MM.1S (cell line): ENCODE measurements at regions not wholly inside any gene's neighbourhood (a gene's known extent, or its start where the extent isn't known, plus 50 kb on each side); places are given as distances from the start of the nearest gene placed in this dataset.
"Not testable (repeated sequence)": the region's sequence is repeated elsewhere in the genome, so short reads cannot be mapped to it uniquely, and the experiment has no call there.

Experiments used
- DNase-seq: peaks from one replicate; pipeline ENCODE4 v3.0.0-alpha.2; 2015
- H2AFZ ChIP-seq: fragments of 300-600 bp; sonication (generic); 2 replicates; pipeline ENCODE4 v1.6.0; 2016; ENCODE audit warnings: antibody characterized with exemption, low read length
- H3F3A ChIP-seq: fragments of 300-600 bp; sonication (generic); 2 replicates; pipeline ENCODE4 v1.6.1; 2016; ENCODE audit warnings: mild to moderate bottlenecking, antibody characterized with exemption, low read length, moderate library complexity, mixed read lengths; ENCODE audit not compliant: insufficient read depth
- H3K27ac ChIP-seq: fragments of 300-600 bp; sonication (generic); 2 replicates; pipeline ENCODE4 v1.5.1; 2016; ENCODE audit warnings: mild to moderate bottlenecking, low read length
- H3K27me3 ChIP-seq: fragments of 300-600 bp; sonication (generic); replicated peaks from 2 replicates; pipeline ENCODE4 v1.6.0; 2016; ENCODE audit warnings: low read length; ENCODE audit not compliant: insufficient read depth
- H3K36me3 ChIP-seq: fragments of 300-600 bp; sonication (generic); replicated peaks from 2 replicates; pipeline ENCODE4 v1.6.1; 2016; ENCODE audit warnings: mild to moderate bottlenecking, low read length, mixed read lengths; ENCODE audit not compliant: insufficient read depth
- H3K4me1 ChIP-seq: fragments of 300-600 bp; sonication (generic); 2 replicates; pipeline ENCODE4 v1.6.1; 2016; ENCODE audit warnings: low read length, mixed read lengths
- H3K4me2 ChIP-seq: fragments of 300-600 bp; sonication (generic); 2 replicates; pipeline ENCODE4 v1.6.0; 2016; ENCODE audit warnings: low read depth, low read length
- H3K4me3 ChIP-seq: fragments of 300-600 bp; sonication (generic); 2 replicates; pipeline ENCODE4 v1.5.1; 2016; ENCODE audit warnings: low read length, mixed read lengths
- H3K79me2 ChIP-seq: fragments of 300-600 bp; sonication (generic); 2 replicates; pipeline ENCODE4 v1.6.1; 2016; ENCODE audit warnings: mixed run types, low read length, mixed read lengths
- H3K9ac ChIP-seq: fragments of 300-600 bp; sonication (generic); 2 replicates; pipeline ENCODE4 v1.6.1; 2016; ENCODE audit warnings: low read length, mixed read lengths
- H3K9me2 ChIP-seq: fragments of 300-600 bp; sonication (generic); replicated peaks from 2 replicates; pipeline ENCODE4 v1.6.1; 2016; ENCODE audit warnings: mild to moderate bottlenecking, low read length, mixed read lengths; ENCODE audit not compliant: insufficient read depth
- H3K9me3 ChIP-seq: fragments of 300-600 bp; sonication (generic); replicated peaks from 2 replicates; pipeline ENCODE4 v1.6.1; 2016; ENCODE audit warnings: mild to moderate bottlenecking, low read length, mixed read lengths; ENCODE audit not compliant: insufficient read depth
- H4K20me1 ChIP-seq: fragments of 300-600 bp; sonication (generic); 2 replicates; pipeline ENCODE4 v1.6.1; 2016; ENCODE audit warnings: mild to moderate bottlenecking, low read length, moderate library complexity, mixed read lengths; ENCODE audit not compliant: insufficient read depth
- CTCF ChIP-seq: fragments of 300-600 bp; sonication (generic); IDR thresholded peaks from 2 replicates; pipeline ENCODE4 v1.5.1; 2016; ENCODE audit warnings: antibody characterized with exemption, low read length, mixed read lengths
- EZH2 ChIP-seq: fragments of 300-600 bp; sonication (generic); optimal IDR thresholded peaks from 2 replicates; pipeline ENCODE3; 2017; ENCODE audit warnings: low read depth, mild to moderate bottlenecking, antibody characterized with exemption, low read length, mixed read lengths
- EZH2phosphoT487 ChIP-seq: fragments of 300-600 bp; sonication (generic); IDR thresholded peaks from 2 replicates; pipeline ENCODE4 v1.6.1; 2018; ENCODE audit warnings: antibody characterized with exemption, low read length

- peaks cover 48% of the 10 kb centered on the region for H3K27me3 ChIP-seq
- H3K9me3 ChIP-seq = no peaks in the 10 kb centered on the region
- no peak overlapping the region for H3K27ac ChIP-seq
- H2AFZ ChIP-seq = no peak overlapping the region
- no peak overlapping the region for H3K4me2 ChIP-seq
- H4K20me1 ChIP-seq = no peaks in the 10 kb centered on the region
- no peak overlapping the region for H3K4me3 ChIP-seq
- H3F3A ChIP-seq = no peaks in the 10 kb centered on the region
- no peaks in the 10 kb centered on the region for H3K36me3 ChIP-seq
- H3K9ac ChIP-seq = no peak overlapping the region
- TF ChIP-seq CTCF = no peak
- no peak for TF ChIP-seq EZH2phosphoT487
- TF ChIP-seq EZH2 = no peak
- H3K4me1 ChIP-seq = no peaks in the 10 kb centered on the region
- H3K79me2 ChIP-seq = no peaks in the 10 kb centered on the region
- no peaks in the 10 kb centered on the region for H3K9me2 ChIP-seq
- DNase-seq = no peak
Measured at GRCh38 chr1:30654188-30654587, 69.2 kb downstream of the MATN1 start.

- no peaks in the 10 kb centered on the region for H4K20me1 ChIP-seq
- peaks cover 51% of the 10 kb centered on the region for H3K27me3 ChIP-seq
- no peak overlapping the region for H2AFZ ChIP-seq
- H3K36me3 ChIP-seq = no peaks in the 10 kb centered on the region
- H3K27ac ChIP-seq = no peak overlapping the region
- no peak overlapping the region for H3K4me2 ChIP-seq
- no peaks in the 10 kb centered on the region for H3K4me1 ChIP-seq
- no peaks in the 10 kb centered on the region for H3F3A ChIP-seq
- TF ChIP-seq EZH2 = no peak
- TF ChIP-seq EZH2phosphoT487 = no peak
- TF ChIP-seq CTCF = no peak
- no peaks in the 10 kb centered on the region for H3K9me3 ChIP-seq
- H3K79me2 ChIP-seq = no peaks in the 10 kb centered on the region
- H3K9ac ChIP-seq = no peak overlapping the region
- DNase-seq = no peak
- H3K4me3 ChIP-seq = no peak overlapping the region
- H3K9me2 ChIP-seq = no peaks in the 10 kb centered on the region
Measured at GRCh38 chr1:30652152-30652841, 71.1 kb downstream of the MATN1 start.

GRCh38 chr1:30651395-30651794, 72.0 kb downstream of the MATN1 start:
- not testable (repeated sequence) for DNase-seq, H3K4me1 ChIP-seq, H3K36me3 ChIP-seq, H4K20me1 ChIP-seq, H3K9ac ChIP-seq, H3K27ac ChIP-seq, H3K4me3 ChIP-seq, H2AFZ ChIP-seq, H3K4me2 ChIP-seq, H3F3A ChIP-seq, H3K9me2 ChIP-seq, H3K79me2 ChIP-seq, H3K9me3 ChIP-seq
- H3K27me3 ChIP-seq = peaks cover 53% of the 10 kb centered on the region

- DNase-seq = no peak
- no peaks in the 10 kb centered on the region for H3K79me2 ChIP-seq
- no peaks in the 10 kb centered on the region for H3K9me2 ChIP-seq
- no peak overlapping the region for H3K9ac ChIP-seq
- TF ChIP-seq EZH2phosphoT487 (no peak), EZH2 (no peak), CTCF (no peak)
- no peak overlapping the region for H3K4me3 ChIP-seq
- H3K36me3 ChIP-seq = no peaks in the 10 kb centered on the region
- H3K4me1 ChIP-seq = no peaks in the 10 kb centered on the region
- H4K20me1 ChIP-seq = no peaks in the 10 kb centered on the region
- no peaks in the 10 kb centered on the region for H3F3A ChIP-seq
- H3K27me3 ChIP-seq = peaks cover 57% of the 10 kb centered on the region
- H3K27ac ChIP-seq = no peak overlapping the region
- H3K4me2 ChIP-seq = no peak overlapping the region
- H3K9me3 ChIP-seq = no peaks in the 10 kb centered on the region
- no peak overlapping the region for H2AFZ ChIP-seq
Measured at GRCh38 chr1:30650968-30651320, 72.4 kb downstream of the MATN1 start.
